ENCODE measurements at regions not wholly inside any gene's neighbourhood (a gene's known extent, or its start where the extent isn't known, plus 50 kb on each side); places are given as distances from the start of the nearest gene placed in this dataset.

GRCh38 chr7:42348631-42349030, 111.6 kb upstream of the GLI3 start:
- ChIA-PET POLR2A (no interaction called here), CTCF (no interaction called here)
- Mint-ChIP-seq H3K9me3 (peaks cover 5% of the 10 kb centered on the region), H3K27me3 (no peaks in the 10 kb centered on the region), H3K27ac (no peak overlapping the region), H3K4me3 (no peak overlapping the region), H3K36me3 (ENCODE audit: low read depth) (no peaks in the 10 kb centered on the region), H3K4me1 (ENCODE audit: low read depth) (no peaks in the 10 kb centered on the region)
- ATAC-seq: no peak
- intact Hi-C loops (cut with micrococcal nuclease): no loop called here
- DNase-seq: no peak
- no peak for TF ChIP-seq CTCF (IDR thresholded peaks at IDR 0.05)

- intact Hi-C loops (cut with micrococcal nuclease): no loop called here
- POLR2A ChIA-PET: no interaction called here
- CTCF ChIA-PET: no interaction called here
- Mint-ChIP-seq H3K4me3 (no peak overlapping the region), H3K4me1 (ENCODE audit: low read depth) (no peaks in the 10 kb centered on the region), H3K36me3 (ENCODE audit: low read depth) (no peaks in the 10 kb centered on the region), H3K9me3 (peaks cover 5% of the 10 kb centered on the region), H3K27ac (no peak overlapping the region), H3K27me3 (no peaks in the 10 kb centered on the region)
- no peak for DNase-seq
- ATAC-seq: no peak
- no peak for TF ChIP-seq CTCF (IDR thresholded peaks at IDR 0.05)
These were observed 111.1 kb upstream of the GLI3 start for GRCh38 chr7:42348071-42348470.

GRCh38 chr7:42347616-42348015, 110.6 kb upstream of the GLI3 start:
- Mint-ChIP-seq H3K27ac (no peak overlapping the region), H3K4me3 (no peak overlapping the region), H3K4me1 (ENCODE audit: low read depth) (no peaks in the 10 kb centered on the region), H3K27me3 (no peaks in the 10 kb centered on the region), H3K36me3 (ENCODE audit: low read depth) (no peaks in the 10 kb centered on the region), H3K9me3 (peaks cover 4% of the 10 kb centered on the region)
- DNase-seq (no peak), ATAC-seq (no peak)
- TF ChIP-seq CTCF (IDR thresholded peaks at IDR 0.05): no peak
- intact Hi-C loops (cut with micrococcal nuclease): no loop called here
- ChIA-PET POLR2A (no interaction called here), CTCF (interaction anchor here (0.6 kb wide), 1 partner anchor 407 kb away, joined by 3 read pairs; no protein-coding TSS in a partner anchor)

GRCh38 chr7:42345478-42346299, 108.7 kb upstream of the GLI3 start:
- no peaks in the 10 kb centered on the region for H3K4me1 Mint-ChIP-seq (ENCODE audit: low read depth)
- CTCF ChIA-PET: no interaction called here
- H3K27me3 Mint-ChIP-seq: no peaks in the 10 kb centered on the region
- no peak for ATAC-seq
- POLR2A ChIA-PET: no interaction called here
- no peak overlapping the region for H3K4me3 Mint-ChIP-seq
- no peak for DNase-seq
- H3K9me3 Mint-ChIP-seq: no peaks in the 10 kb centered on the region
- no peaks in the 10 kb centered on the region for H3K36me3 Mint-ChIP-seq (ENCODE audit: low read depth)
- intact Hi-C loops (cut with micrococcal nuclease): no loop called here
- TF ChIP-seq CTCF (IDR thresholded peaks at IDR 0.05): no peak
- H3K27ac Mint-ChIP-seq: no peak overlapping the region

GRCh38 chr7:42344198-42344755, 107.3 kb upstream of the GLI3 start:
- TF ChIP-seq CTCF (IDR thresholded peaks at IDR 0.05): no peak
- intact Hi-C loops (cut with micrococcal nuclease): no loop called here
- DNase-seq (no peak), ATAC-seq (no peak)
- no peak overlapping the region for H3K27ac Mint-ChIP-seq
- no peaks in the 10 kb centered on the region for H3K36me3 Mint-ChIP-seq (ENCODE audit: low read depth)
- H3K9me3 Mint-ChIP-seq: no peaks in the 10 kb centered on the region
- ChIA-PET POLR2A (no interaction called here), CTCF (no interaction called here)
- H3K4me1 Mint-ChIP-seq (ENCODE audit: low read depth): no peaks in the 10 kb centered on the region
- H3K4me3 Mint-ChIP-seq: no peak overlapping the region
- H3K27me3 Mint-ChIP-seq: no peaks in the 10 kb centered on the region

Measured in activated CD8-positive, alpha-beta T cell treated with anti-CD3 and anti-CD28 coated beads for 36 hours (primary cell).